Psoas muscle (tissue), 7 donors: ENCODE measurements at regions not wholly inside any gene's neighbourhood (a gene's known extent, or its start where the extent isn't known, plus 50 kb on each side); places are given as distances from the start of the nearest gene placed in this dataset.

Source experiments
- ATAC-seq, 4 donors: fragments of 200-7000 bp; cut with Tn5 transposase; one replicate each; pipeline ENCODE4 v1.9.1; 2020; ENCODE audit warnings: moderate library complexity in 3 of 4, mild to moderate bottlenecking in 2 of 4
- DNase-seq, 2 donors: peaks; one replicate each; pipeline ENCODE4 v3.0.0-alpha.2; 2020
- H3K27ac ChIP-seq: fragments of 200-600 bp; one replicate; pipeline ENCODE4 v1.8.0; 2022
- H3K27me3 ChIP-seq, 3 donors: fragments of 200-600 bp in 1 of 3; one replicate each; pipeline versions ENCODE4 v1.6.1 to v1.8.0; 2013 to 2022; ENCODE audit warnings: low read length in 2 of 3, mild to moderate bottlenecking in 2 of 3, moderate library complexity in 1 of 3; ENCODE audit not compliant: insufficient read depth in 3 of 3
- H3K36me3 ChIP-seq, 2 donors: fragments of 200-600 bp in 1 of 2; one replicate each; pipeline versions ENCODE4 v1.6.1 to v1.8.0; 2013 to 2022; ENCODE audit warnings: low read depth in 1 of 2, mild to moderate bottlenecking in 1 of 2, moderate library complexity in 1 of 2; ENCODE audit not compliant: insufficient read depth in 1 of 2
- H3K4me1 ChIP-seq: fragments of 200-600 bp; one replicate; pipeline ENCODE4 v1.8.0; 2022
- H3K4me3 ChIP-seq: fragments of 200-600 bp; one replicate; pipeline ENCODE4 v1.8.0; 2022; ENCODE audit warnings: mild to moderate bottlenecking
- H3K9me3 ChIP-seq: fragments of 200-600 bp; one replicate; pipeline ENCODE4 v1.8.0; 2022
- CTCF ChIP-seq: fragments of 200-600 bp; IDR thresholded peaks from one replicate; pipeline ENCODE4 v1.8.0; 2022; ENCODE audit warnings: antibody characterized with exemption
- WGBS, 3 donors: extraction: QIAGEN DNeasy Blood & Tissue Kit; methylation state at CpG; one replicate each; pipeline versions ENCODE4 v1.1.6 to v1.1.7; 2013; 5-methylcytosine and 5-hydroxymethylcytosine counted together
- intact Hi-C, 2 donors: fragments of 100-400 bp; cut with DNase I; formaldehyde crosslinking; loops; one replicate each; pipeline versions ENCODE4 v1.11.0 to v1.14.2; 2022
- donor health status: healthy with polysubstance abuse.
- donor health status: DM: no; HTN: no; CAD: no; lungs with moderate emphysema.
- donor health status: Bipolar disorder and iron deficiency.
- donor health status: healthy.
- donor health status: DM: yes; HTN: yes; CAD: no.
- donor health status: DM: no; HTN: no; CAD: no.
- donor health status: DM: yes; HTN: yes; CAD: no.

DNA sequence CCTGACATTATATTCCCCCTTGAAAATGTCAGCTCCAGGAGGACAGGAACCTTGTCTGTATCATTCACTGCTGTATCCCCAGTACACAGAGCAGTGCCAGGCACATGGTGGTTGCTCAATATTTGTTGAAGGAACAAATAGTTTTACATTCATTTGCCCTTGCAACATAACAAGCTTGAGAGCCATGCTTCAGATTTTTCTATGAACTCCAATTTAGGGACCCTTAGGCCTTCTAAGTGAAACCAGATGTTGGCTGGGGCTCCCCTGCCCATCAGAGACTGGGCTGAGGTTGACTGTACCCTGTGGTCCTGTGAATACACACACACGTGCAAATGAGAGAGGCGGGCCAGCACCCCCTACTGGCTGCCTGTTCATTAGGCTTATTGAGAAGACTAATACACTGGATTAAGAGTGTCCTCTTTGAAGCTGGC is 214.9 kb upstream of the WWC1 start:
- intact Hi-C loops, result no loop called here
- 27 to 37% (median 35%) methylated on average over 2 of the region's 2 CpGs for WGBS, 3 donors
- Histone ChIP-seq H3K27ac (no peak overlapping the region), H3K9me3 (no peaks in the 10 kb centered on the region), H3K36me3 (no peaks in the 10 kb centered on the region), H3K4me3 (no peak overlapping the region), H3K4me1 (no peaks in the 10 kb centered on the region), H3K27me3 (no peaks in the 10 kb centered on the region)
- ATAC-seq, result peak in 1 of 4 donors; percentile 16
- no peak for TF ChIP-seq CTCF
- peak; percentile 23 to 56 for DNase-seq

DNA sequence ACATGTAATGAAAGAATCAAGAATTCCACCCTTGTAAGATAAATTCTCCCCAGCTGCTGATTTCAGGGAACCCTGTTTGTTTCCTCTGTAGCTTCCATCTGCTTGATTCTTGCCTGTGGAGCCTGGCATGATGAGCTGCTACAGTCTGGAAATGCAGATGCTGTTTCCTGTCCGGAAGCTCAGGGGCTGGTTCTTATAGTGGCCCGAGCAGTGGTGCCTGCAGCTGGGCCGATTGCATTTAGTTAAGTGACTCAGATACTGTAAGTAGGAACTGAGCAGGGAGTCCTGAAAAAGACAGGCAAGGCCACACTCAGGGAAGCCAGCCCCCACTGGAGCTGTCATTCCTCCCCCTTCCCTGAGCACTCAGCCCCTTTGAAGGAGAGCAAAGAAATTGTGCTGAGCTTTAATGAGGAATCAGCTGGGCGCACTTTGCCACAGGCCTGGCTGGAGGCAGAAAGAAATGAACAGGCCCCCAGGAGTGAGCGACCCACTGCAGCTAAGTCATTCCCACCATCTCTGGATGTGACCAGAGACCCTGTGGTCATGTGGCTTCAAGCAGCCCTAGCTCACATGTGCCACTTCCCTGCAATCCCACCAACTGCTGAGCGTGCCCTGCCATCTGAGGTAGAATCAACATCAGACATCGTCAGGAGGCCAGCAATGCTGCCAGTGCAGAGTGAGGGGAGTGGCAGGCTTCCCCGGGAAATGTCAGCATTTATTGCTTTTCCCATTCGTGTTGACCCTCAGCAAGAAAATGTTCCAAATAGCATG is 206.0 kb upstream of the WWC1 start:
- 34 to 42% (median 39%) methylated on average over 9 of the region's 9 CpGs for WGBS, 3 donors
- Histone ChIP-seq H3K27ac (no peak overlapping the region), H3K36me3 (no peaks in the 10 kb centered on the region), H3K9me3 (no peaks in the 10 kb centered on the region), H3K4me3 (no peak overlapping the region), H3K4me1 (no peaks in the 10 kb centered on the region), H3K27me3 (no peaks in the 10 kb centered on the region)
- no peak for DNase-seq
- no peak for ATAC-seq
- TF ChIP-seq CTCF, result no peak
- intact Hi-C loops, result no loop called here

- H3K4me3 ChIP-seq, result no peak overlapping the region
- no peak overlapping the region for H3K27ac ChIP-seq
- no peak for TF ChIP-seq CTCF
- no peak for ATAC-seq
- no peaks in the 10 kb centered on the region for H3K9me3 ChIP-seq
- H3K27me3 ChIP-seq, result no peaks in the 10 kb centered on the region
- no peaks in the 10 kb centered on the region for H3K36me3 ChIP-seq
- H3K4me1 ChIP-seq, result no peaks in the 10 kb centered on the region
- intact Hi-C loops, result no loop called here
- DNase-seq, result no peak
- WGBS, 3 donors, result 13 to 22% (median 20%) methylated on average over 11 of the region's 11 CpGs
These were observed 205.3 kb upstream of the WWC1 start for GRCh38 chr5:168086104-168086610.

- WGBS, 3 donors, result 22 to 43% (median 38%) methylated on average over 2 of the region's 2 CpGs
- Histone ChIP-seq H3K4me1 (no peaks in the 10 kb centered on the region), H3K27me3 (no peaks in the 10 kb centered on the region), H3K36me3 (no peaks in the 10 kb centered on the region), H3K4me3 (no peak overlapping the region), H3K9me3 (no peaks in the 10 kb centered on the region), H3K27ac (no peak overlapping the region)
- TF ChIP-seq CTCF, result no peak
- DNase-seq, result no peak
- no peak for ATAC-seq
- intact Hi-C loops, result no loop called here
These were observed 204.7 kb upstream of the WWC1 start for GRCh38 chr5:168086746-168087145.
